ENCODE measurements at regions not wholly inside any gene's neighbourhood (a gene's known extent, or its start where the extent isn't known, plus 50 kb on each side); places are given as distances from the start of the nearest gene placed in this dataset.
"Not testable (repeated sequence)": the region's sequence is repeated elsewhere in the genome, so short reads cannot be mapped to it uniquely, and the experiment has no call there.

- POLR2A ChIA-PET, result no interaction called here
- no CpG with 5 or more reads among the region's 1 CpG for WGBS (ENCODE audit: insufficient coverage)
Measured at GRCh38 chr20:55316753-55317152, 688.6 kb downstream of the CBLN4 start.

GRCh38 chr20:55310844-55311243 is 694.5 kb downstream of the CBLN4 start:
- H3K27ac ChIP-seq (ENCODE audit: low read length in 2 of 2); CTCF ChIA-PET; H3K4me3 Mint-ChIP-seq; H2AFZ ChIP-seq (ENCODE audit: insufficient read depth, low read depth, low read length, poor library complexity, severe bottlenecking); H3K4me3 ChIP-seq (ENCODE audit: control extremely low read depth in 1 of 5, extremely low read depth in 1 of 5, insufficient read depth in 1 of 5, low read depth in 2 of 5, low read length in 4 of 5); H3K36me3 ChIP-seq (replicated peaks in 1 of 2; ENCODE audit: control extremely low read depth in 1 of 2, control insufficient read depth in 1 of 2, extremely low read depth in 1 of 2, insufficient read depth in 2 of 2, low read length in 1 of 2); intact Hi-C loops (cut with micrococcal nuclease); H3K27me3 Mint-ChIP-seq; H3K27ac Mint-ChIP-seq; H3K79me2 ChIP-seq (ENCODE audit: control insufficient read depth, insufficient read depth, low read length); H3K9ac ChIP-seq (ENCODE audit: low read length); H3K27me3 ChIP-seq (replicated peaks in 1 of 4; ENCODE audit: control extremely low read depth in 1 of 4, control insufficient read depth in 3 of 4, insufficient read depth in 4 of 4, low read length in 3 of 4); H3K4me2 ChIP-seq (replicated peaks; ENCODE audit: low read depth, low read length, poor library complexity, severe bottlenecking); H3K9me3 ChIP-seq (ENCODE audit: control extremely low read depth in 1 of 3, control insufficient read depth in 2 of 3, insufficient read depth in 1 of 3, low read length in 2 of 3); H3K4me1 ChIP-seq (ENCODE audit: control insufficient read depth in 2 of 2, insufficient read depth in 2 of 2, low read length in 2 of 2); ATAC-seq (ENCODE audit: low read depth); DNase-seq; H4K20me1 ChIP-seq (ENCODE audit: control insufficient read depth, insufficient read depth, low read length, poor library complexity, severe bottlenecking); H3K4me1 Mint-ChIP-seq; POLR2A ChIA-PET: not testable (repeated sequence)
- H3K9me3 Mint-ChIP-seq (ENCODE audit: insufficient read depth), result peaks cover 13% of the 10 kb centered on the region

More at GRCh38 chr20:55316753-55317152, 688.6 kb downstream of the CBLN4 start:
- CTCF ChIA-PET, result no interaction called here
- Histone ChIP-seq H3K79me2 (ENCODE audit: control insufficient read depth, insufficient read depth, low read length) (no peaks in the 10 kb centered on the region), H3K4me2 (replicated peaks; ENCODE audit: low read depth, low read length, poor library complexity, severe bottlenecking) (no peak overlapping the region), H3K9ac (ENCODE audit: low read length) (no peak overlapping the region), H2AFZ (ENCODE audit: insufficient read depth, low read depth, low read length, poor library complexity, severe bottlenecking) (no peak overlapping the region), H3K9me3 (ENCODE audit: control extremely low read depth in 1 of 3, control insufficient read depth in 2 of 3, insufficient read depth in 1 of 3, low read length in 2 of 3) (peaks cover 0 to 4% (median 1%) of the 10 kb centered on the region in 3 donors), H3K27me3 (replicated peaks in 1 of 4; ENCODE audit: control extremely low read depth in 1 of 4, control insufficient read depth in 3 of 4, insufficient read depth in 4 of 4, low read length in 3 of 4) (no peaks in the 10 kb centered on the region), H3K36me3 (replicated peaks in 1 of 2; ENCODE audit: control extremely low read depth in 1 of 2, control insufficient read depth in 1 of 2, extremely low read depth in 1 of 2, insufficient read depth in 2 of 2, low read length in 1 of 2) (no peaks in the 10 kb centered on the region), H3K4me3 (ENCODE audit: control extremely low read depth in 1 of 5, extremely low read depth in 1 of 5, insufficient read depth in 1 of 5, low read depth in 2 of 5, low read length in 4 of 5) (no peak overlapping the region), H3K27ac (ENCODE audit: low read length in 2 of 2) (no peak overlapping the region), H4K20me1 (ENCODE audit: control insufficient read depth, insufficient read depth, low read length, poor library complexity, severe bottlenecking) (no peaks in the 10 kb centered on the region), H3K4me1 (ENCODE audit: control insufficient read depth in 2 of 2, insufficient read depth in 2 of 2, low read length in 2 of 2) (no peaks in the 10 kb centered on the region)
- peaks cover 5% of the 10 kb centered on the region for H3K9me3 Mint-ChIP-seq (ENCODE audit: insufficient read depth)
- intact Hi-C loops (cut with micrococcal nuclease), result no loop called here
- no peaks in the 10 kb centered on the region for H3K4me1 Mint-ChIP-seq
- no peak for DNase-seq
- no peak for ATAC-seq (ENCODE audit: low read depth)
- no peak for TF ChIP-seq EZH2 (IDR thresholded peaks at IDR 0.05; ENCODE audit: borderline replicate concordance, insufficient read depth, low read depth, low read length, poor library complexity, severe bottlenecking)
- no peak for TF ChIP-seq CTCF (IDR thresholded peaks at IDR 0.05)
- no peak overlapping the region for H3K27ac Mint-ChIP-seq
- H3K4me3 Mint-ChIP-seq, result no peak overlapping the region
- H3K27me3 Mint-ChIP-seq, result no peaks in the 10 kb centered on the region
